Left ventricle myocardium superior (tissue), 1 donor: ENCODE measurements at regions not wholly inside any gene's neighbourhood (a gene's known extent, or its start where the extent isn't known, plus 50 kb on each side); places are given as distances from the start of the nearest gene placed in this dataset.
"Not testable (repeated sequence)": the region's sequence is repeated elsewhere in the genome, so short reads cannot be mapped to it uniquely, and the experiment has no call there.

Source experiments
- ATAC-seq: fragments of 200-7000 bp; cut with Tn5 transposase; one replicate; pipeline ENCODE4 v1.9.1; 2020; ENCODE audit warnings: mild to moderate bottlenecking, moderate library complexity
- DNase-seq: peaks from one replicate; pipeline ENCODE4 v3.0.0-alpha.2; 2020
- intact Hi-C: fragments of 100-400 bp; cut with micrococcal nuclease; formaldehyde crosslinking; loops from one replicate; pipeline ENCODE4 v1.11.0; 2022
- donor health status: DM: no; HTN: yes; CAD: no; lungs with severe emphysema.

GRCh38 chr1:61028136-61028535, 54.2 kb upstream of the NFIA start:
- ATAC-seq: no peak
- intact Hi-C loops: no loop called here
- no peak for DNase-seq

- ATAC-seq, DNase-seq, intact Hi-C loops: not testable (repeated sequence)
Measured at GRCh38 chr1:61018068-61018467, 64.3 kb upstream of the NFIA start.

GRCh38 chr1:61017651-61018050, 64.7 kb upstream of the NFIA start:
- intact Hi-C loops: no loop called here
- ATAC-seq: no peak
- no peak for DNase-seq

GRCh38 chr1:61013946-61014667, 68.3 kb upstream of the NFIA start:
- DNase-seq (no peak), ATAC-seq (no peak)
- intact Hi-C loops: no loop called here

GRCh38 chr1:61013189-61013945, 69.0 kb upstream of the NFIA start:
- intact Hi-C loops: no loop called here
- DNase-seq (peak; percentile 58), ATAC-seq (peak; percentile 93)

GRCh38 chr1:61012341-61012761, 70.0 kb upstream of the NFIA start:
- ATAC-seq (no peak), DNase-seq (no peak)
- intact Hi-C loops: no loop called here

- DNase-seq: no peak
- ATAC-seq: peak; percentile 55
- intact Hi-C loops: no loop called here
Measured at GRCh38 chr1:61011561-61012263, 70.6 kb upstream of the NFIA start.

GRCh38 chr1:61007534-61008364, 74.6 kb upstream of the NFIA start:
- no peak for ATAC-seq
- intact Hi-C loops: no loop called here
- no peak for DNase-seq

- ATAC-seq (no peak), DNase-seq (no peak)
- intact Hi-C loops: no loop called here
Measured at GRCh38 chr1:61005614-61006580, 76.5 kb upstream of the NFIA start.

- DNase-seq (peak; percentile 24), ATAC-seq (peak; percentile 36)
- intact Hi-C loops: no loop called here
Measured at GRCh38 chr1:61004262-61005003, 77.9 kb upstream of the NFIA start.

- intact Hi-C loops: no loop called here
- no peak for ATAC-seq
- DNase-seq: no peak
Measured at GRCh38 chr1:61000327-61000726, 82.0 kb upstream of the NFIA start.

- intact Hi-C loops: no loop called here
- DNase-seq (no peak), ATAC-seq (no peak)
Measured at GRCh38 chr1:60998786-60999185, 83.6 kb upstream of the NFIA start.

GRCh38 chr1:60994828-60995492, 87.4 kb upstream of the NFIA start:
- DNase-seq (no peak), ATAC-seq (no peak)
- intact Hi-C loops: no loop called here

GRCh38 chr1:60994369-60994768, 88.0 kb upstream of the NFIA start:
- ATAC-seq (no peak), DNase-seq (no peak)
- intact Hi-C loops: no loop called here

- no peak for DNase-seq
- intact Hi-C loops: no loop called here
- peak; percentile 9 for ATAC-seq
Measured at GRCh38 chr1:60992165-60992564, 90.2 kb upstream of the NFIA start.

GRCh38 chr1:60990714-60991090, 91.7 kb upstream of the NFIA start:
- no peak for DNase-seq
- no peak for ATAC-seq
- intact Hi-C loops: no loop called here
